ENCODE measurements at regions not wholly inside any gene's neighbourhood (a gene's known extent, or its start where the extent isn't known, plus 50 kb on each side); places are given as distances from the start of the nearest gene placed in this dataset.

DNA sequence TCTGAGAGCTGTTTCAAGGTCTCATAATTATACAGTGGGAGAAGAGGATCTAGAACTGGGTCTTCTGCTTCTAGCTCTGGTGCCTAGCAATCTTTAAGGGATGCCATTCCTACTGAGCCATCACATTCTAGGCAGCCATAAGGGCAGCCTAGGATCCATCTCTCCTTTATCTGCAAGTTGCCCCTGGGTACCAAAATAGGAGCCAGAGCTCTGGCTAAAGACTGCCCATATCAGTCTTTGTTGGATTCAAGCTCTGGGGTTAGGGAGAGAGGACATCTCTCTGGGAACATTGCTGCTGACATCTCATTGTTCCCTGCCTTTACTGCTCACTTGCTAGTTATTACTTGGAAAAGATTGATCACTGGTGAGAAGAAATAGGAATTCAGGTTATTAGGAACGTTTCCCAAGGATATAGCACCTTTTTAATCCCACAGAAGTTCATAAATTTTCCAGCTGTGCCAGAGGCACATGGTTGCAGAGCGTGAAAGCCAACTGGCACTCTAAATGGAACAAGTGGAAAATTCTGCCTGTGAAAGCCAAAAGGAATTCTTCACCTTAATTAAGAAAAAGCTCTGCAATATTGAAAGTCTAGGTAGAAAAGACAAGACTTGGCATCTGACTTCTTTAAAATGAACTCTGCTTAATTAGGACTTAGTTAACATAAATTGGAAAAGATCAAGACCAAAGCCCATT, 102.2 kb downstream of the CDC42EP3 start:
- Histone ChIP-seq H2AFZ (replicated peaks; ENCODE audit: low read length, poor library complexity) (no peak overlapping the region), H2AK9ac (replicated peaks; ENCODE audit: low read depth, low read length, poor library complexity) (no peak overlapping the region), H4K91ac (ENCODE audit: insufficient read depth, low read depth, low read length) (peak overlapping the region; percentile 57), H3K4me2 (ENCODE audit: low read depth, low read length) (peak overlapping the region; percentile 10; the same call in 1 of the 2 replicates), H3K23ac (ENCODE audit: low read depth, low read length) (peak overlapping the region; percentile 71; the same call in 1 of the 2 replicates), H3K4ac (ENCODE audit: low read depth, low read length) (peak overlapping the region; percentile 49; the same call in 1 of the 2 replicates), H2BK120ac (ENCODE audit: low read depth, low read length) (peak overlapping the region; percentile 76), H3K79me1 (ENCODE audit: low read depth in 1 of 2, low read length in 2 of 2) (peaks cover 0 to 7% of the 10 kb centered on the region in 2 experiments; a peak in 2 of 4 replicates), H4K5ac (ENCODE audit: low read depth, low read length) (peak overlapping the region; percentile 61; the same call in 1 of the 2 replicates), H3K18ac (ENCODE audit: low read depth, low read length) (peak overlapping the region; percentile 95), H3K4me1 (ENCODE audit: control insufficient read depth, insufficient read depth, low read length) (peaks cover 28% of the 10 kb centered on the region), H3K4me3 (ENCODE audit: insufficient read depth, low read depth, low read length) (no peak overlapping the region), H3K27ac (ENCODE audit: insufficient read depth, low read length) (peak overlapping the region; percentile 38; the same call in 1 of the 2 replicates), H4K20me1 (ENCODE audit: insufficient read depth, low read length) (no peaks in the 10 kb centered on the region), H3K9me3 (ENCODE audit: control insufficient read depth, insufficient read depth, low read length) (no peaks in the 10 kb centered on the region), H3K56ac (ENCODE audit: extremely low read depth, insufficient read depth, low read length) (0 out of 2 replicates have a peak overlapping the region, but pooled peaks have one; percentile 24), H3K27me3 (ENCODE audit: control insufficient read depth, insufficient read depth, low read length) (no peaks in the 10 kb centered on the region), H2BK5ac (ENCODE audit: low read depth, low read length, poor library complexity, severe bottlenecking) (peak overlapping the region; percentile 14), H3K36me3 (ENCODE audit: control insufficient read depth, insufficient read depth, low read length) (no peaks in the 10 kb centered on the region), H4K8ac (ENCODE audit: low read depth in 2 of 2, low read length in 2 of 2) (peak overlapping the region; percentile 16 to 26; a peak in 2 of 4 replicates), H2AK5ac (ENCODE audit: low read depth, low read length) (peak overlapping the region; percentile 51; the same call in 1 of the 2 replicates), H2BK20ac (ENCODE audit: low read depth, low read length) (peak overlapping the region; percentile 64), H3K9ac (ENCODE audit: low read depth, low read length) (no peak overlapping the region; the same call in 1 of the 2 replicates), H2BK15ac (ENCODE audit: low read depth, low read length) (peak overlapping the region; percentile 55; the same call in 2 of the 3 replicates), H3K9me1 (ENCODE audit: insufficient read depth, low read length) (peaks cover 12% of the 10 kb centered on the region), H3K14ac (replicated peaks; ENCODE audit: low read depth, low read length) (peak overlapping the region; percentile 67)
- BruUV-seq (replicated peaks), result no TSS peak
- ChIA-PET CTCF (interaction anchor here (0.7 kb wide), 1 partner anchor 102 kb away, joined by 3 read pairs; the partner anchor contains the start of gene CDC42EP3), POLR2A (ENCODE audit: unreplicated experiment) (no interaction called here)
- in situ Hi-C loops (cut with MboI; ENCODE audit: low sequenced_read_pairs), result no loop called here
- intact Hi-C loops (cut with micrococcal nuclease), result no loop called here
- ATAC-seq (ENCODE audit: low read depth) (no peak), DNase-seq (no peak)
- dilution Hi-C loops (cut with HindIII; ENCODE audit: low sequenced_read_pairs, unreplicated experiment), result no loop called here
- no CpG with 5 or more reads among the region's 2 CpGs for WGBS, 2 experiments (ENCODE audit: extremely low coverage in 2 of 2, insufficient read length in 1 of 2)
- no peak for TF ChIP-seq SMC3 (IDR thresholded peaks at IDR 0.05; ENCODE audit: low read depth, low read length)
- no peak for TF ChIP-seq MXI1 (IDR thresholded peaks at IDR 0.05; ENCODE audit: borderline replicate concordance, low read depth, low read length)
- no peak for TF ChIP-seq CEBPB (IDR thresholded peaks at IDR 0.05; ENCODE audit: low read depth, low read length)
- TF ChIP-seq NFE2L2 (IDR thresholded peaks at IDR 0.05; ENCODE audit: low read depth, low read length), result no peak
- TF ChIP-seq POLR2A (IDR thresholded peaks at IDR 0.05; ENCODE audit: low read depth, low read length), result no peak
- TF ChIP-seq RAD21 (IDR thresholded peaks at IDR 0.05; ENCODE audit: low read length), result no peak
- no peak for TF ChIP-seq CTCF (conservative IDR thresholded peaks at IDR 0.05; ENCODE audit: low read depth, low read length)
- TF ChIP-seq, protein P1, sequence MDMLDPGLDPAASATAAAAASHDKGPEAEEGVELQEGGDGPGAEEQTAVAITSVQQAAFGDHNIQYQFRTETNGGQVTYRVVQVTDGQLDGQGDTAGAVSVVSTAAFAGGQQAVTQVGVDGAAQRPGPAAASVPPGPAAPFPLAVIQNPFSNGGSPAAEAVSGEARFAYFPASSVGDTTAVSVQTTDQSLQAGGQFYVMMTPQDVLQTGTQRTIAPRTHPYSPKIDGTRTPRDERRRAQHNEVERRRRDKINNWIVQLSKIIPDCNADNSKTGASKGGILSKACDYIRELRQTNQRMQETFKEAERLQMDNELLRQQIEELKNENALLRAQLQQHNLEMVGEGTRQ (IDR thresholded peaks at IDR 0.05; ENCODE audit: low read depth, low read length), result no peak
- TF ChIP-seq FOS (IDR thresholded peaks at IDR 0.05; ENCODE audit: low read depth, low read length), result no peak
- no peak for TF ChIP-seq MAFK (IDR thresholded peaks at IDR 0.05; ENCODE audit: low read depth, low read length)
- TF ChIP-seq RFX5 (IDR thresholded peaks at IDR 0.05; ENCODE audit: low read depth, low read length), result no peak
- no peak for TF ChIP-seq BHLHE40 (IDR thresholded peaks at IDR 0.05; ENCODE audit: low read depth, low read length)
- TF ChIP-seq CHD1 (IDR thresholded peaks at IDR 0.05; ENCODE audit: low read depth, low read length), result no peak
- no peak for TF ChIP-seq MAZ (IDR thresholded peaks at IDR 0.05; ENCODE audit: borderline replicate concordance, low read depth, low read length)

Measured in IMR-90 (cell line).